HEK293 (cell line): ENCODE measurements at regions not wholly inside any gene's neighbourhood (a gene's known extent, or its start where the extent isn't known, plus 50 kb on each side); places are given as distances from the start of the nearest gene placed in this dataset.
A peak's percentile ranks its signal among the peaks of the same experiment; 100 is the strongest.

Experiments
- CTCF ChIA-PET: fragments of 350-600 bp; formaldehyde crosslinking; extraction: SDS; loops from one replicate; lab custom pipeline; 2021; ENCODE audit warnings: antibody characterized with exemption; lab: Yijun Ruan, JAX
- POLR2A ChIA-PET: fragments of 300-600 bp; formaldehyde crosslinking; extraction: SDS; loops from one replicate; lab custom pipeline; 2020; ENCODE audit warnings: antibody characterized with exemption, inconsistent platforms; lab: Yijun Ruan, JAX
- H3K27ac ChIP-seq: fragments of 200-500 bp; sonication (Bioruptor generic); 2 replicates; pipeline ENCODE4 v1.5.1; 2014; ENCODE audit warnings: low read depth, low read length, control low read depth, inconsistent platforms; ENCODE audit errors: extremely low read depth
- H3K36me3 ChIP-seq, 2 experiments: fragments of 200-500 bp in 1 of 2; sonication (Bioruptor generic) in 1 of 2; 1 replicate in 1 of 2; 2 replicates in 1 of 2; pipeline ENCODE4 v1.5.1; 2014 to 2017; ENCODE audit warnings: inconsistent platforms in 2 of 2, low read length in 2 of 2; ENCODE audit not compliant: control insufficient read depth in 2 of 2, insufficient read depth in 1 of 2
- H3K4me1 ChIP-seq: fragments of 200-500 bp; sonication (Bioruptor generic); 2 replicates; pipeline ENCODE4 v1.5.1; 2014; ENCODE audit warnings: mild to moderate bottlenecking, low read length, inconsistent platforms; ENCODE audit not compliant: control insufficient read depth, insufficient read depth
- H3K4me3 ChIP-seq: 2 replicates; pipeline ENCODE4 v1.5.1; 2011; ENCODE audit warnings: low read depth, mild to moderate bottlenecking, control low read depth, low read length, moderate library complexity
- H3K9me3 ChIP-seq: fragments of 200-500 bp; sonication (Bioruptor generic); 2 replicates; pipeline ENCODE4 v1.5.1; 2014; ENCODE audit warnings: low read depth, low read length, inconsistent platforms; ENCODE audit not compliant: control insufficient read depth, insufficient read depth
- FEZF1 ChIP-seq: fragments of 450-650 bp; formaldehyde crosslinking; IDR thresholded peaks from 2 replicates; pipeline ENCODE4 v1.5.1; 2016; ENCODE audit warnings: missing biosample characterization, missing genetic modification characterization
- GLIS1 ChIP-seq: fragments of 450-650 bp; formaldehyde crosslinking; IDR thresholded peaks from 2 replicates; pipeline ENCODE4 v1.5.1; 2016; ENCODE audit warnings: missing biosample characterization, missing genetic modification characterization
- HOXC10 ChIP-seq: sonication (generic); formaldehyde crosslinking; IDR thresholded peaks from 2 replicates; pipeline ENCODE4 v1.8.1; 2023; ENCODE audit warnings: mild to moderate bottlenecking, missing genetic modification reagents
- RBAK ChIP-seq: fragments of 450-650 bp; formaldehyde crosslinking; IDR thresholded peaks from 2 replicates; pipeline ENCODE4 v1.5.1; 2016; ENCODE audit warnings: missing biosample characterization, missing genetic modification characterization
- SETDB1 ChIP-seq: IDR thresholded peaks from one replicate; pipeline ENCODE4 v1.6.1; 2017; ENCODE audit warnings: mild to moderate bottlenecking, low read length, moderate library complexity, mixed read lengths; ENCODE audit not compliant: insufficient read length
- SP3 ChIP-seq: fragments of 450-650 bp; formaldehyde crosslinking; IDR thresholded peaks from 2 replicates; pipeline ENCODE4 v1.5.1; 2016; ENCODE audit warnings: missing biosample characterization, missing genetic modification characterization
- TRIM28 ChIP-seq: IDR thresholded peaks from 2 replicates; pipeline ENCODE4 v1.6.1; 2011; ENCODE audit warnings: low read length, control low read depth, borderline replicate concordance
- YY2 ChIP-seq: fragments of 450-650 bp; formaldehyde crosslinking; IDR thresholded peaks from 2 replicates; pipeline ENCODE4 v1.5.1; 2016; ENCODE audit warnings: missing biosample characterization, missing genetic modification characterization
- ZBTB17 ChIP-seq: fragments of 450-650 bp; formaldehyde crosslinking; IDR thresholded peaks from 2 replicates; pipeline ENCODE4 v1.5.1; 2016; ENCODE audit warnings: missing biosample characterization, missing genetic modification characterization
- ZNF169 ChIP-seq: fragments of 450-650 bp; formaldehyde crosslinking; IDR thresholded peaks from 2 replicates; pipeline ENCODE4 v1.5.1; 2016; ENCODE audit warnings: missing biosample characterization, missing genetic modification characterization
- ZNF239 ChIP-seq: fragments of 450-650 bp; formaldehyde crosslinking; IDR thresholded peaks from 2 replicates; pipeline ENCODE4 v1.5.1; 2016; ENCODE audit warnings: missing biosample characterization, missing genetic modification characterization
- ZNF391 ChIP-seq: fragments of 450-650 bp; formaldehyde crosslinking; IDR thresholded peaks from 2 replicates; pipeline ENCODE4 v1.5.1; 2016; ENCODE audit warnings: low read depth, missing biosample characterization, missing genetic modification characterization, borderline replicate concordance
- ZNF529 ChIP-seq: fragments of 450-650 bp; formaldehyde crosslinking; IDR thresholded peaks from 2 replicates; pipeline ENCODE4 v1.5.1; 2017; ENCODE audit warnings: missing genetic modification characterization, missing biosample characterization; ENCODE audit not compliant: insufficient replicate concordance
- ZNF530 ChIP-seq: fragments of 450-650 bp; formaldehyde crosslinking; IDR thresholded peaks from 2 replicates; pipeline ENCODE4 v1.5.1; 2016; ENCODE audit warnings: low read depth, missing biosample characterization, missing genetic modification characterization
- ZNF585B ChIP-seq: fragments of 450-650 bp; formaldehyde crosslinking; IDR thresholded peaks from 2 replicates; pipeline ENCODE4 v1.5.1; 2016; ENCODE audit warnings: missing biosample characterization, missing genetic modification characterization
- ZNF707 ChIP-seq: fragments of 450-650 bp; formaldehyde crosslinking; IDR thresholded peaks from 2 replicates; pipeline ENCODE4 v1.5.1; 2016; ENCODE audit warnings: missing biosample characterization, missing genetic modification characterization
- TF ChIP-seq, protein P1 (sequence below): fragments of 450-650 bp; formaldehyde crosslinking; IDR thresholded peaks from 2 replicates; pipeline ENCODE4 v1.5.1; 2016; ENCODE audit warnings: missing biosample characterization, missing genetic modification characterization, borderline replicate concordance
- TF ChIP-seq, protein P2 (sequence below): fragments of 450-650 bp; formaldehyde crosslinking; IDR thresholded peaks from 2 replicates; pipeline ENCODE4 v1.5.1; 2017; ENCODE audit warnings: missing biosample characterization, mild to moderate bottlenecking, missing genetic modification characterization, moderate library complexity

DNA sequence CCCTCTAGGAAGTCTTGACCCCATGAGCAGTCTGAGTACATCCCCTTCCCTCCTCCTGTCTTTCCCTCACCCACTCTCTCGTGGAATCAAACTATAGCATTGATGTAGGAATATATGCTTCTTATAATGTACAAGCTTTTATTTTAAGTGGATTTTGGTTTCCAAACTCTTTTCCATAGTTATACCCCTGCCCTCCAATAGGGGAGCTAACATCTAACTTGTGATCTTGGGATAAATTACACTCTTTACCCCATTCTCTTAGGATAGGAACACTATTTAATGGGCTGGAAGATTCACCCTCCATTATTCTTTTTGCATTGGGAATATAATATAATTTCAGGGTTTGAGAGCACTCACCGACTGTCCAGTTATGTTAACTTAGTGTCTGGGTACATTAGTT, 465.9 kb downstream of the GATA3 start:
- TF ChIP-seq ZNF169 (tag by site-specific recombination) (no peak), YY2 (tag by site-specific recombination) (no peak), ZNF707 (no peak), ZNF239 (no peak), SP3 (no peak), ZBTB17 (tag by site-specific recombination) (no peak), FEZF1 (tag by site-specific recombination) (no peak), HOXC10 (CRISPR knock-in tag) (no peak), ZNF391 (tag by site-specific recombination) (no peak), ZNF530 (tag by site-specific recombination) (no peak), ZNF529 (tag by site-specific recombination) (no peak), GLIS1 (tag by site-specific recombination) (no peak), RBAK (no peak), ZNF585B (tag by site-specific recombination) (no peak)
- TF ChIP-seq, protein P1, sequence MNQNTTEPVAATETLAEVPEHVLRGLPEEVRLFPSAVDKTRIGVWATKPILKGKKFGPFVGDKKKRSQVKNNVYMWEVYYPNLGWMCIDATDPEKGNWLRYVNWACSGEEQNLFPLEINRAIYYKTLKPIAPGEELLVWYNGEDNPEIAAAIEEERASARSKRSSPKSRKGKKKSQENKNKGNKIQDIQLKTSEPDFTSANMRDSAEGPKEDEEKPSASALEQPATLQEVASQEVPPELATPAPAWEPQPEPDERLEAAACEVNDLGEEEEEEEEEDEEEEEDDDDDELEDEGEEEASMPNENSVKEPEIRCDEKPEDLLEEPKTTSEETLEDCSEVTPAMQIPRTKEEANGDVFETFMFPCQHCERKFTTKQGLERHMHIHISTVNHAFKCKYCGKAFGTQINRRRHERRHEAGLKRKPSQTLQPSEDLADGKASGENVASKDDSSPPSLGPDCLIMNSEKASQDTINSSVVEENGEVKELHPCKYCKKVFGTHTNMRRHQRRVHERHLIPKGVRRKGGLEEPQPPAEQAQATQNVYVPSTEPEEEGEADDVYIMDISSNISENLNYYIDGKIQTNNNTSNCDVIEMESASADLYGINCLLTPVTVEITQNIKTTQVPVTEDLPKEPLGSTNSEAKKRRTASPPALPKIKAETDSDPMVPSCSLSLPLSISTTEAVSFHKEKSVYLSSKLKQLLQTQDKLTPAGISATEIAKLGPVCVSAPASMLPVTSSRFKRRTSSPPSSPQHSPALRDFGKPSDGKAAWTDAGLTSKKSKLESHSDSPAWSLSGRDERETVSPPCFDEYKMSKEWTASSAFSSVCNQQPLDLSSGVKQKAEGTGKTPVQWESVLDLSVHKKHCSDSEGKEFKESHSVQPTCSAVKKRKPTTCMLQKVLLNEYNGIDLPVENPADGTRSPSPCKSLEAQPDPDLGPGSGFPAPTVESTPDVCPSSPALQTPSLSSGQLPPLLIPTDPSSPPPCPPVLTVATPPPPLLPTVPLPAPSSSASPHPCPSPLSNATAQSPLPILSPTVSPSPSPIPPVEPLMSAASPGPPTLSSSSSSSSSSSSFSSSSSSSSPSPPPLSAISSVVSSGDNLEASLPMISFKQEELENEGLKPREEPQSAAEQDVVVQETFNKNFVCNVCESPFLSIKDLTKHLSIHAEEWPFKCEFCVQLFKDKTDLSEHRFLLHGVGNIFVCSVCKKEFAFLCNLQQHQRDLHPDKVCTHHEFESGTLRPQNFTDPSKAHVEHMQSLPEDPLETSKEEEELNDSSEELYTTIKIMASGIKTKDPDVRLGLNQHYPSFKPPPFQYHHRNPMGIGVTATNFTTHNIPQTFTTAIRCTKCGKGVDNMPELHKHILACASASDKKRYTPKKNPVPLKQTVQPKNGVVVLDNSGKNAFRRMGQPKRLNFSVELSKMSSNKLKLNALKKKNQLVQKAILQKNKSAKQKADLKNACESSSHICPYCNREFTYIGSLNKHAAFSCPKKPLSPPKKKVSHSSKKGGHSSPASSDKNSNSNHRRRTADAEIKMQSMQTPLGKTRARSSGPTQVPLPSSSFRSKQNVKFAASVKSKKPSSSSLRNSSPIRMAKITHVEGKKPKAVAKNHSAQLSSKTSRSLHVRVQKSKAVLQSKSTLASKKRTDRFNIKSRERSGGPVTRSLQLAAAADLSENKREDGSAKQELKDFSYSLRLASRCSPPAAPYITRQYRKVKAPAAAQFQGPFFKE (tag by site-specific recombination): no peak
- Histone ChIP-seq H3K36me3 (no peaks in the 10 kb centered on the region), H3K27ac (no peak overlapping the region), H3K9me3 (no peaks in the 10 kb centered on the region), H3K4me1 (no peaks in the 10 kb centered on the region), H3K4me3 (no peak overlapping the region)
- CTCF ChIA-PET: interaction anchor here (0.9 kb wide), 1 partner anchor 13 kb away, joined by 3 read pairs; no protein-coding TSS in a partner anchor
- POLR2A ChIA-PET: interaction anchor here (0.6 kb wide), 1 partner anchor 466 kb away, joined by 4 read pairs; the partner anchor contains the start of gene GATA3

DNA sequence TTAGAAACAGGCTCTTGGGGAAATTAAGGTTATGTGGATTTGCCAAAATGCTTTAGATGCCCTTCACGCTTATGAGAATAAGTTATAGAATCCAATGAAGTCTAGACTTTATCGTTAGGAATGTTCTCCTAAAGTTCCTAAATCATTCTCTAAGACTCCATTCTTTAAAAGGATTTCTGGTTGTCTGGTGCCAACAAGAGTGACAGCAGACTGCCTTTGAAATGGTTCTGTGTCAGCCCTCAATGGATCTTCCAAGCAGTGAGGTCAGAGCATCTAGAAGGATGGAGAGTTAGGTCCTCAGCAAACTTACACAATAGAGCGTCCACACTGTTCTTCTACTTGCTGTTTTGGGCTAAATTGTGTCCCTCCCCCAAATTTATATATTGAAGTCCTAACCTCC, 473.3 kb downstream of the GATA3 start:
- POLR2A ChIA-PET: no interaction called here
- TF ChIP-seq TRIM28 (peak; percentile 80; the same call in 1 of the 2 replicates), SETDB1 (peak; percentile 67)
- TF ChIP-seq, protein P2, sequence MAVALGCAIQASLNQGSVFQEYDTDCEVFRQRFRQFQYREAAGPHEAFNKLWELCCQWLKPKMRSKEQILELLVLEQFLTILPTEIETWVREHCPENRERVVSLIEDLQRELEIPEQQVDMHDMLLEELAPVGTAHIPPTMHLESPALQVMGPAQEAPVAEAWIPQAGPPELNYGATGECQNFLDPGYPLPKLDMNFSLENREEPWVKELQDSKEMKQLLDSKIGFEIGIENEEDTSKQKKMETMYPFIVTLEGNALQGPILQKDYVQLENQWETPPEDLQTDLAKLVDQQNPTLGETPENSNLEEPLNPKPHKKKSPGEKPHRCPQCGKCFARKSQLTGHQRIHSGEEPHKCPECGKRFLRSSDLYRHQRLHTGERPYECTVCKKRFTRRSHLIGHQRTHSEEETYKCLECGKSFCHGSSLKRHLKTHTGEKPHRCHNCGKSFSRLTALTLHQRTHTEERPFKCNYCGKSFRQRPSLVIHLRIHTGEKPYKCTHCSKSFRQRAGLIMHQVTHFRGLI: no peak
- TF ChIP-seq, all 188 proteins: peak for 2
- Histone ChIP-seq H3K36me3 (no peaks in the 10 kb centered on the region), H3K9me3 (no peaks in the 10 kb centered on the region), H3K27ac (no peak overlapping the region), H3K4me1 (no peaks in the 10 kb centered on the region), H3K4me3 (no peak overlapping the region)
- CTCF ChIA-PET: no interaction called here
